Skeletal muscle tissue (tissue), 3 donors: ENCODE measurements at regions not wholly inside any gene's neighbourhood (a gene's known extent, or its start where the extent isn't known, plus 50 kb on each side); places are given as distances from the start of the nearest gene placed in this dataset.

Experiments
- H3K27ac ChIP-seq: one replicate; pipeline ENCODE4 v1.7.0; 2013; ENCODE audit warnings: mild to moderate bottlenecking, low read depth, low read length, inconsistent platforms
- H3K27me3 ChIP-seq, 3 donors: one replicate each; pipeline ENCODE4 v1.7.0; 2013; ENCODE audit warnings: low read length in 3 of 3; ENCODE audit not compliant: control insufficient read depth in 3 of 3, insufficient read depth in 3 of 3
- H3K36me3 ChIP-seq, 3 donors: one replicate each; pipeline ENCODE4 v1.7.0; 2013; ENCODE audit warnings: low read length in 3 of 3; ENCODE audit not compliant: control insufficient read depth in 3 of 3, insufficient read depth in 3 of 3
- H3K4me1 ChIP-seq, 3 donors: one replicate each; pipeline ENCODE4 v1.7.0; 2013; ENCODE audit warnings: low read length in 3 of 3, mild to moderate bottlenecking in 3 of 3; ENCODE audit not compliant: control insufficient read depth in 3 of 3, insufficient read depth in 3 of 3
- H3K4me3 ChIP-seq, 3 donors: one replicate each; pipeline ENCODE4 v1.7.0; 2013; ENCODE audit warnings: low read length in 3 of 3
- H3K9ac ChIP-seq, 3 donors: one replicate each; pipeline ENCODE4 v1.7.0; 2013; ENCODE audit warnings: low read length in 3 of 3, mild to moderate bottlenecking in 3 of 3, moderate library complexity in 2 of 3, low read depth in 1 of 3
- H3K9me3 ChIP-seq, 3 donors: one replicate each; pipeline ENCODE4 v1.7.0; 2013; ENCODE audit warnings: low read length in 3 of 3; ENCODE audit not compliant: control insufficient read depth in 3 of 3
- donor health status: Osteomylitis.

- H3K9me3 ChIP-seq = peaks cover 2 to 5% (median 3%) of the 10 kb centered on the region in 3 donors
- no peaks in the 10 kb centered on the region for H3K36me3 ChIP-seq
- peaks cover 26 to 29% (median 27%) of the 10 kb centered on the region in 3 donors for H3K27me3 ChIP-seq
Observed at GRCh38 chr3:10737785-10738184, 78.2 kb upstream of the SLC6A11 start.

DNA sequence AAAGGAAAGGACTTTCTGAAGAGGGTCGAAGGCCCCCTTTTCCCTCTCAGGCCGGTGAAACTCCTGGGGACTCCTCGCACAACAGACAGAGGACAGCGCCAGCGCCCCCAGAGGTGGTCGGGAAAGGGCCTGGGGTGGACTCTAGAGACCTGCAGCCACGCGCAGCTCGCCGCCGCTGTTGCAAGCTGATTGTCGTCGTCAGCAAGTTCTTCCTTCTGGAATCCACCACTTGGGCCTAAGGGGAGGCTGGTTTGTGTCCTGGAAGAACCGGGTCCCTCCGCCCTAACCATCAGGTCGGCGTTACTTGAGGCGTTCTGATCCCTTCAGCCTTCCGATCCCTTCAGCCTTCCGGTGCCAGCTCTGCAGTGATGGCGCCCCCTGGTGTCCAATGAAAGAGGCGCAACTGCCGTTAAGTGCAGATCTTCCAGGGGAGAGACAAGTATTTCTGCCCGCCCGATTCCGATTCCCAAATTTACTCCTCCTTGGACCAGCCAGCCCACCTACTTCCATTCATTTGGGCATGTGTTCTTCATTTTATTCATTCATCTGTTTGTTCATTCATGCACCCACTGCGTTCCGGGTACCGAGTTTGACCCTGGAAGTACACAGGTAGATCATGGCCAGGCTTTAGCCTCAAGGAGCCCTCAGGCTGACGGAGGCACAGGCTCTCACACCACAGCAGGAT is 77.2 kb upstream of the SLC6A11 start:
- Histone ChIP-seq H3K9ac (peak overlapping the region in 2 of 3 donors; percentile 32 to 50), H3K36me3 (no peaks in the 10 kb centered on the region), H3K27me3 (peaks cover 27 to 33% (median 30%) of the 10 kb centered on the region in 3 donors), H3K27ac (no peak overlapping the region), H3K4me3 (peak overlapping the region; percentile 58 to 65 (median 58)), H3K9me3 (peaks cover 0 to 2% (median 1%) of the 10 kb centered on the region in 3 donors), H3K4me1 (peaks cover 3 to 10% (median 7%) of the 10 kb centered on the region in 3 donors)

More at GRCh38 chr3:10737785-10738184, 78.2 kb upstream of the SLC6A11 start:
- peaks cover 3 to 10% (median 7%) of the 10 kb centered on the region in 3 donors for H3K4me1 ChIP-seq
- no peak overlapping the region for H3K27ac ChIP-seq
- H3K9ac ChIP-seq = no peak overlapping the region
- no peak overlapping the region for H3K4me3 ChIP-seq

- peaks cover 3 to 10% (median 7%) of the 10 kb centered on the region in 3 donors for H3K4me1 ChIP-seq
- H3K9me3 ChIP-seq = no peaks in the 10 kb centered on the region
- H3K27me3 ChIP-seq = peaks cover 31 to 38% (median 33%) of the 10 kb centered on the region in 3 donors
- H3K27ac ChIP-seq = no peak overlapping the region
- no peak overlapping the region for H3K4me3 ChIP-seq
- H3K36me3 ChIP-seq = no peaks in the 10 kb centered on the region
- H3K9ac ChIP-seq = no peak overlapping the region
Observed at GRCh38 chr3:10740954-10741353, 75.1 kb upstream of the SLC6A11 start.

- no peak overlapping the region for H3K9ac ChIP-seq
- no peaks in the 10 kb centered on the region for H3K36me3 ChIP-seq
- H3K27ac ChIP-seq = no peak overlapping the region
- peaks cover 3 to 10% (median 7%) of the 10 kb centered on the region in 3 donors for H3K4me1 ChIP-seq
- no peak overlapping the region for H3K4me3 ChIP-seq
- H3K27me3 ChIP-seq = peaks cover 30 to 41% (median 36%) of the 10 kb centered on the region in 3 donors
- H3K9me3 ChIP-seq = no peaks in the 10 kb centered on the region
Observed at GRCh38 chr3:10741891-10742671, 73.9 kb upstream of the SLC6A11 start.

GRCh38 chr3:10743366-10744097 is 72.5 kb upstream of the SLC6A11 start:
- H3K4me3 ChIP-seq = no peak overlapping the region
- H3K36me3 ChIP-seq = no peaks in the 10 kb centered on the region
- no peak overlapping the region for H3K27ac ChIP-seq
- no peaks in the 10 kb centered on the region for H3K9me3 ChIP-seq
- H3K27me3 ChIP-seq = peaks cover 18 to 35% (median 25%) of the 10 kb centered on the region in 3 donors
- peaks cover 3 to 9% (median 7%) of the 10 kb centered on the region in 3 donors for H3K4me1 ChIP-seq
- H3K9ac ChIP-seq = no peak overlapping the region

- H3K36me3 ChIP-seq = no peaks in the 10 kb centered on the region
- peaks cover 0 to 3% (median 1%) of the 10 kb centered on the region in 3 donors for H3K4me1 ChIP-seq
- H3K9ac ChIP-seq = no peak overlapping the region
- H3K4me3 ChIP-seq = no peak overlapping the region
- H3K9me3 ChIP-seq = no peaks in the 10 kb centered on the region
- H3K27ac ChIP-seq = no peak overlapping the region
- H3K27me3 ChIP-seq = peaks cover 13 to 29% (median 21%) of the 10 kb centered on the region in 3 donors
Observed at GRCh38 chr3:10744098-10744465, 71.9 kb upstream of the SLC6A11 start.

- no peak overlapping the region for H3K9ac ChIP-seq
- no peaks in the 10 kb centered on the region for H3K9me3 ChIP-seq
- peaks cover 13 to 26% (median 19%) of the 10 kb centered on the region in 3 donors for H3K27me3 ChIP-seq
- H3K36me3 ChIP-seq = no peaks in the 10 kb centered on the region
- no peak overlapping the region for H3K27ac ChIP-seq
- no peak overlapping the region for H3K4me3 ChIP-seq
- H3K4me1 ChIP-seq = no peaks in the 10 kb centered on the region
Observed at GRCh38 chr3:10745392-10745791, 70.6 kb upstream of the SLC6A11 start.

DNA sequence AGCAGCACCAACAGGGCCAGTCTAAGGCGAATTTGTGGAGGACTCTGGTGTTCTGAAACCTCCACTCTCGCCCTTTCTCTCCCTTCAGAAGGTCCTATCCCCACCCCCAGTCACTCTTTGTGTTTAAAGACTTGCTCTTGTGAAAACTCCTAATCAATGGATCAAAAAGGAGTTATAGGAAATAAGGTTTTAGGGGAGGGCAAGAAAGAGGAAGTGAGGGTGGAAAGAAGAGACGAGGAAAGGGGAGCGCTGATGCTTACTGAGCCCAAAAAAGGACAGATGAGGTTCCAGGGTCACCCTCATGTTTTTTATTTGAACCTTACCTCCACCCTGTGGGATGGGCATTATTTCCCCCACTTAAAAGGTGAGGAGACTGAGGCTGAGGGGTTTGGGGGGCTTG is 70.0 kb upstream of the SLC6A11 start:
- Histone ChIP-seq H3K4me3 (no peak overlapping the region), H3K9ac (no peak overlapping the region), H3K27me3 (peaks cover 16 to 31% (median 19%) of the 10 kb centered on the region in 3 donors), H3K9me3 (no peaks in the 10 kb centered on the region), H3K36me3 (no peaks in the 10 kb centered on the region), H3K27ac (no peak overlapping the region), H3K4me1 (no peaks in the 10 kb centered on the region)

GRCh38 chr3:10746684-10747083 is 69.3 kb upstream of the SLC6A11 start:
- no peaks in the 10 kb centered on the region for H3K36me3 ChIP-seq
- H3K27me3 ChIP-seq = peaks cover 16 to 31% (median 19%) of the 10 kb centered on the region in 3 donors
- H3K9ac ChIP-seq = no peak overlapping the region
- no peak overlapping the region for H3K4me3 ChIP-seq
- no peak overlapping the region for H3K27ac ChIP-seq
- H3K4me1 ChIP-seq = no peaks in the 10 kb centered on the region
- no peaks in the 10 kb centered on the region for H3K9me3 ChIP-seq
